NCI-H146 treated with DMSO at 0.1 percent for 48 hours (cell line): ENCODE measurements at regions not wholly inside any gene's neighbourhood (a gene's known extent, or its start where the extent isn't known, plus 50 kb on each side); places are given as distances from the start of the nearest gene placed in this dataset.
"Not testable (repeated sequence)": the region's sequence is repeated elsewhere in the genome, so short reads cannot be mapped to it uniquely, and the experiment has no call there.

ENCODE experiments used
- DNase-seq: peaks from one replicate; lab custom pipeline; 2025; ENCODE audit not compliant: unreplicated experiment; lab: John Stamatoyannopoulos, UW

GRCh38 chr9:85487872-85488271, 253.9 kb downstream of the AGTPBP1 start:
- no peak for DNase-seq

GRCh38 chr9:85484235-85484634, 257.5 kb downstream of the AGTPBP1 start:
- DNase-seq = no peak

DNA sequence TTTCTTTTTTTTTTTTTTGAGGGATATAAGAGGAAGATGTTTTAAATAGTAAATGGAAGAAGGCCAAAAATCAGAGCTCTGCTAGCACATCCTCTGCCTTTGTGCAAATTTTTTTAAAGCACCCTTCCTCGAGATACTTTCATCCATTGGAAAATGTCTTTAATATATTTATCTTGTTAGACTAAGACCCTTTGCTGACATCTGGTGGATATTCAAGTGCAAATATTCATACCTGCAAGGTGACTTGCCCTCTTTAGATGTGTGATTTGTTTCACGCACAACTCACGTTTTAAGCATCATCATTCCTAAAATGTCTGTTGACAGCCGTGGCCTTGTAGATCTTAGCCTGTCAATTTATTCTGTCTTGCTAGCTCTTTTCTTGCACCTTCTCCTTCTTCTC, 258.5 kb downstream of the AGTPBP1 start:
- no peak for DNase-seq

DNA sequence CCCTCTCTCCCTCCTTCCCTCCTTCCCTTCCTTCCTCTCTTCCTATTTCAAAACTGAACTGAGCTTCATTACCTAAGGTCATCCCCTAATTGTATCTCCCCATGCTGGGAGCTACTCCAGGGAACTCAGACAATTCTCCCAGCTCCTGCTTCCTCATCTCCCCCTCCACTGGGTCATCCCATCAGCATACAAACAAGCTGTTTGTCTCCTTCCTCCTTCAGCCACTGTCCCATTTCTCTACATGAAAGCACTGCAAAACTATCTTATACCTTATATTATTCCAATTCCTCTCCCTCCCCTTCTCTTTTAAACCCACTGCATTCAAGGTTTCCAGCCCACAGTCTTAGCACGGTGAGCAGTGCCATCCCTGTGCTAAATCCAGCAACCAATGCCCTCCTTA, 262.4 kb downstream of the AGTPBP1 start:
- DNase-seq = no peak

DNA sequence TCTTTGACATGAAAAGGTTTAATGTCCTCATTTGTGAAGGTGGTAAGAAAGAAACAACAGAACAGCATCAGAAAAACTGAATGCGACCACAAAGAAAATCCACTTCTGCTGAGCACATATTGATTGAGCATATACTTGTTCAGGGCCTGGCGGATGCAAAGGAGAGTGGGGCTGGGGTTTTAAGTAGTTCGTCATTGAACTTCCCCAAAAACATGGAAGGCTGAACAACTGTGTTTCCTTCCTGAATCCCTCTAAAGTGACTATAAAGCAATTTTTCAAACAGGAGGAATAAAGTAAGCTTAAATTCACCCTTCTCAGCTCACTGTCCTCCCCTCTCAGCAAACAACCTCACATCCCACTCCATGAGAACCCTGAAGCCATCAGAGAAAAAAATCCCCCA, 262.9 kb downstream of the AGTPBP1 start:
- no peak for DNase-seq

- not testable (repeated sequence) for DNase-seq
These were observed 266.9 kb downstream of the AGTPBP1 start for GRCh38 chr9:85474896-85475295.

GRCh38 chr9:85471791-85472190, 270.0 kb downstream of the AGTPBP1 start:
- no peak for DNase-seq

DNA sequence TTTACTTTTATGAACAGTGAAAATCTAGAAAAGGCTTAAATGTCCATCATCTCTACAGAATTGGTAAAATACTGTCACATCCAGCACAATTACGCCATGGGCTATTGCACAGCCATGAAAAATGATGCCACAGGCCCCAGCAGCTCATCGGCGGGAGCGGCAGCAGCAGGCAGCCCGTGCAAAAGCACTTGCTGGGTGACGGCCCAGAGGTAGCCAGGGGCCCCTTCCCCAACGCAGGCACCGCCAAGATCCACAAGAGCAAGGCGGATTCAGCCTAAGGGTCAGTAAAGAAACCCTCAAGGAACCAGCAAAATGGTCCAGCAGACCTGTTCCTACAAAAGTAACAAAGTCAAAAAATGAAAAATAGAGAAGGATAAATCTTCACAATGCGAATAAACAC, 272.7 kb downstream of the AGTPBP1 start:
- no peak for DNase-seq

- DNase-seq = no peak
These were observed 274.9 kb downstream of the AGTPBP1 start for GRCh38 chr9:85466834-85467233.

DNA sequence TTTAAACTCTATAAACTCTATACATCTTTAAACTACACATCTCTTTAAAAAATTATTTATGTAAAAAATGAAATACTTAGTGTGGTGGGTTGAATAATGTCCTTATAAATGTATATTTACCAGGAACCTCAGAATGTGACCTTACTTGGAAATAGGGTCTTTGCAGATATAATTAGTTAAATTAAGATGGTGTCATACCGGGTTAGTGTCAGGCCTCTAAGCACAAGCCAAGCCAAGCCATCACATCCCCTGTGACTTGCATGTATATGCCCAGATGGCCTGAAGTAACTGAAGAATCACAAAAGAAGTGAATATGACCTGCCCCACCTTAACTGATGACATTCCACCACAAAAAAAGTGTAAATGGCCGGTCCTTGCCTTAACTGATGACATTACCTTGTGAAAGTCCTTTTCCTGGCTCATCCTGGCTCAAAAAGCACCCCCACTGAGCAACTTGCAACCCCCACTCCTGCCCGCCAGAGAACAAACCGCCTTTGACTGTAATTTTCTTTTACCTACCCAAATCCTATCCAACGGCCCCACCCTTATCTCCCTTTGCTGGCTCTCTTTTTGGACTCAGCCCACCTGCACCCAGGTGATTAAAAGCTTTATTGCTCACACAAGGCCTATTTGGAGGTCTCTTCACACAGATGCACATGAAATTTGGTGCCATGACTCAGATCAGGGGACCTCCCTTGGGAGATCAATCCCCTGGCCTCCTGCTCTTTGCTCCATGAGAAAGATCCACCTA, 283.5 kb downstream of the AGTPBP1 start:
- not testable (repeated sequence) for DNase-seq

DNA sequence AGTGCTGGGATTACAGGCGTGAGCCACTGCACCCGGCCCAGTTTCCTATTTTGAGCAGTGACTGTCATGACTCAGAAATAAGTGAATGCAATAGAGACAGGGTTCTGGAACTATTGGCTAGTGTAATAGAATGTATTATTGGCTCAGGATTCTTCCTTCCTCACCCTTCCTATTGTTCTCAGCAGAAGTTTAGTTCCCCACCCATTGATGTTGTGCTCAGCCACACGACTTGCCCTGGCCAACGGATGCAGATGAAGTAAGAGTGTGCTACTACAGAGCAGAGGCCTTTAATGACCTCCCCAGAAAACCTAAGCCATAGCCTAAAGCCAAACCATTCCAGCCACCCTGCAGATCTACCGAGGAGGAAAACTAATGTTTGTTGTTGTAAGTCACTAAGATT, 287.9 kb downstream of the AGTPBP1 start:
- DNase-seq = no peak

- DNase-seq = no peak
These were observed 288.9 kb downstream of the AGTPBP1 start for GRCh38 chr9:85452841-85453240.

GRCh38 chr9:85451680-85452079, 290.1 kb downstream of the AGTPBP1 start:
- no peak for DNase-seq

DNA sequence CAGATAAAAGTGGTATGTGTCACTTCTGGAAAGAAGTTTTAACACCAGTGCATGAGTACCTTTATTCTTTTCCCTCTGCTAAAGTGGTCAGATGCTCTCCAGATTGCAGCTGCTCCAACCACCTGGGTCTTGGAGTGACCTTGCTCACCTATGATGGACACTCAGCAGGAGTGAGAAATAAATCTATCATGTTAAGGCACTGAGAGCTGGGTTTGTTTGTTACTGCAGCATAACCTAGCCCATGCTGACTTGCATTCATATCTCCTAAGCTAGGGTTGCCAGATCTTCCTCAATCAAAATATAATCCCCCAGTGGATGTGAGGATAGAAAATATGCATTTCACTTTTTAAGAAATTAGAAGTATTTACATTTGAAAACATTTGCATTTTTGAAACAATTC, 295.9 kb downstream of the AGTPBP1 start:
- no peak for DNase-seq

DNA sequence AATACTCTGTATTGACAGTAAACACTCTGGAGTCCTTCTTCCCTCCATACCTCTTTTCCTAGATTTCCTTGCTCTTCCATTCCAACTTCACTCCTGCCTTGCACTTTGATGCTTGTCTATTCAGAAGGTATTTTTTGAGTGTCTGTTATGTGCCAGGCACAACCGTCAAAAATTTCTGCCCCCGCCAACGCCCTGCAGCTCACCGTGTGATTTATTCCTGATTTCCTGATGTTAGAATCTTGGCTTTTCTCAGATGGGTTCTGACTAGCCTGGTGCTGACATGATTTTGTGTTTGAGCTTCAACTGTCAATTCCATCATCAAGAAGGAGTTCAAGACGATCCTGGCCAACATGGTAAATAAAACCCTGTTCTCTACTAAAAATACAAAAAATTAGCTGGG, 297.5 kb downstream of the AGTPBP1 start:
- DNase-seq = no peak

- no peak for DNase-seq
These were observed 298.6 kb downstream of the AGTPBP1 start for GRCh38 chr9:85443190-85443598.

- DNase-seq = no peak
These were observed 302.0 kb downstream of the AGTPBP1 start for GRCh38 chr9:85439791-85440190.

- DNase-seq = not testable (repeated sequence)
These were observed 307.8 kb downstream of the AGTPBP1 start for GRCh38 chr9:85433956-85434355.

DNA sequence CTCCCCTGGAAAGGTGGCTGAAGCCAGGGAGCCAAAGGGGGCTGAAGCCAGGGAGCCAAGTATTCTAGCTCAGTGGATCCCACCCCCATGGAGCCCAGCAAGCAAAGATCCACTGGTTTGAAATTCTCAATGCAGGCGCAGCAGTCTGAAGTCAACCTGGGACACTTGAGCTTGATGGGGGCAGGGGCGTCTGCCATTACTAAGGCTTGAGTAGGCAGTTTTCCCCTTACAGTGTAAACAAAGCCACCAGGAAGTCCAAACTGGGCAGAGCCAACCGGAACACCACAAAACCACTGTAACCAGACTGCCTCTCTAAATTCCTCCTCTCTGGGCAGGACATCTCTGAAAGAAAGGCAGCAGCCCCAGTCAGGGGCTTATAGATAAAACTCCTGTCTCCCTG, 308.2 kb downstream of the AGTPBP1 start:
- not testable (repeated sequence) for DNase-seq

DNA sequence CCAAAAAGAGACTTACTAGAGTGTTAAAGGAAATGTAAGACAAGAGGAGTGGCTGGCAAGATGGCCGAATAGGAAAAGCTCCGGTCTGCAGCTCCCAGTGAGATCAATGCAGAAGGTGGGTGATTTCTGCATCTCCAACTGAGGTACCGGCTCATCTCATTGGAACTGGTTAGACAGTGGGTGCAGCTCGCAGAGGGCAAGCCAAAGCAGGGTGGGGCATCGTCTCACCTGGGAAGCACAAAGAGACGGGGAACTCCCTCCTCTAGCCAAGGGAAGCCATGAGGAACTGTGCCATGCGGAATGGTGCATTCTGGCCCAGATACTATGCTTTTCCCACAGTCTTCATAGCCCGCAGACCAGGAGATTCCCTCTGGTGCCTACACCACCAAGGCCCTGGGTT, 308.7 kb downstream of the AGTPBP1 start:
- no peak for DNase-seq

DNA sequence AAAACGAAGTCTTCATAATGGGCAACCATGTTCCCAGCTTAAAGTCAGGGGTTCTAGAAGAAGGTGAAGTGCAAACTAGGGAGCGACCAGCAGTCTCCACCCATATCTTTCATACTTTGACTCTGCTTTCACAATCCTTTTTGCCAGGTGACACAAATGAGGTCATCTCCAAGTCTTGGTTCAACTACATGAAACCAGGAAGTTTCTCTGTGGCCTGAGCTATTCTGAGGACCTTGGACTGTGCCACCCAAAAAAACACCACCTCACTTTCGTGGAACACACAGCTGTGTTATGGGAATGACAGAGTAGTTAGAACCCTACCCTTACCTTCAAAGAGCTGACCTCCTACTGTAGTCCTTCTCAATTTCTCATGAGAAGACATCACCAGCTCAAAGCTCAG, 309.2 kb downstream of the AGTPBP1 start:
- DNase-seq = no peak

DNA sequence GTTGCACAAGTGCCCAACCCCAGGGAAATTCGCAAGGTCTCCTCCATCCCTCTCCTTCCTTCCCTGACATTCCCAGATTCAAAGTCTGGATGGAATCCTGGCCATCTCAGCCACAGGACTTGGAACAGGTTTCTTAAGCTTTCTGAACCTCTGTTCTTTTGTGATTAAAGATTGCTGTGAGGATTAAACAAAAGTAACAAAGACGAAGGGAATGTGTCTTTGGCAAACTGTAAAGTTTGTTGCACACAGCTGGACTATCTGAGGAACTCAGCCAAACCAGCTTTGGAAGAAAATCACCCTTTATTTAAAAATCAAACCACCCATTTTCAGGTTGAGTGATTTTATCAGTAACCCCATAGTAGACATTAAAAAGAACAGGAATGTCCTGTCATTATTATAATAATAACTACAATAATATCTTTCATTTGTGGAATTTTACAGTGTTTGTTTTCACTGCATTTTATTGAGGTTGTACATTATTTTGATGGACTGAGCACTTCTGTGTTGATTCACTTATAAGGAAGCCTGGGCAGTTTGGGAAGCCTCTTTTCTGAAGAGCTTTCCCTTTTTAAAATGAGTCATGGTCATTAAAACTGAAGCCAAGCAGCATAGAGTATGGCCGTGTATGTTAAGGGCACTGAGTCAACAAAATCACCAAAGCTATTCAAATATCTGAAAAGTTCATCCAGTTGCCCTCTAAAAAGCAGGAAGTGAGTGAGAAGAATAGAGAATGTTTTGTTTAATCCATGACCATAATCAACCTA, 310.2 kb downstream of the AGTPBP1 start:
- no peak for DNase-seq
